HEK293T (cell line): ENCODE measurements at regions not wholly inside any gene's neighbourhood (a gene's known extent, or its start where the extent isn't known, plus 50 kb on each side); places are given as distances from the start of the nearest gene placed in this dataset.

Experiments used
- CTBP1 ChIP-seq: fragments of 450-650 bp; IDR thresholded peaks from 2 replicates; pipeline ENCODE4 v1.6.1; 2016; ENCODE audit warnings: borderline replicate concordance
- FOXK2 ChIP-seq: fragments of 450-650 bp; IDR thresholded peaks from 2 replicates; pipeline ENCODE4 v1.6.1; 2016; ENCODE audit warnings: mild to moderate bottlenecking
- FOXM1 ChIP-seq: fragments of 450-650 bp; IDR thresholded peaks from 2 replicates; pipeline ENCODE4 v1.6.1; 2017; ENCODE audit warnings: mild to moderate bottlenecking, borderline replicate concordance
- SP1 ChIP-seq: fragments of 450-650 bp; IDR thresholded peaks from 2 replicates; pipeline ENCODE4 v1.6.1; 2017
- SUZ12 ChIP-seq: fragments of 450-650 bp; IDR thresholded peaks from 2 replicates; pipeline ENCODE4 v1.6.1; 2016; ENCODE audit warnings: mild to moderate bottlenecking

DNA sequence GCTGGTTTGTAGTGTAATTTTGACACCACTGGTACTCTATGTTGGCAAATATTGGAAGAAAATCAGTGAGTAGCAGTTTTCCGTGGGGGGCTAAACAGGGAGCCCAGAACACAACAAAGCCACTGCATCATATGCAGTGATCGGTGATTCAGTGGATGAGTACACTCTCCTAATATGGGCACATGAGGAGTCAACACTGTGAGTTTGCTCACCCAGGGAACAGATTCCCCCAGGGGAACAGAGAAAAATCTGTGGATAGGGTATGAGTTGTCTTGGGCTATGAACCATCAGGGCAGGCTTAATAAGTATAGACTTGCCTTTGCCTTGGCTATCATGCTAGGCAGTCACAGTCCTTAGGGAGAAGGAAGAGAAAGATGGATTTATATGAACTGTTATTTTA lies 227.7 kb upstream of the SEMA3E start:
- TF ChIP-seq SUZ12 (no peak), CTBP1 (no peak), SP1 (no peak), FOXK2 (no peak), FOXM1 (no peak)
